Lung (tissue), 11 donors: ENCODE measurements at regions not wholly inside any gene's neighbourhood (a gene's known extent, or its start where the extent isn't known, plus 50 kb on each side); places are given as distances from the start of the nearest gene placed in this dataset.

ENCODE experiments used
- ATAC-seq: fragments of 200-7000 bp; cut with Tn5 transposase; one replicate; pipeline ENCODE4 v1.9.1; 2020; ENCODE audit warnings: moderate number of reproducible peaks; ENCODE audit not compliant: insufficient read depth, low FRiP score
- DNase-seq, 3 donors: peaks; one replicate each; pipeline ENCODE4 v3.0.0-alpha.2; 2013 to 2017
- H3K27ac ChIP-seq, 2 donors: one replicate each; pipeline ENCODE4 v1.5.1; 2013; ENCODE audit warnings: mild to moderate bottlenecking in 2 of 2, moderate library complexity in 2 of 2, control low read depth in 1 of 2, inconsistent platforms in 1 of 2, low read depth in 1 of 2, low read length in 1 of 2
- H3K27me3 ChIP-seq, 3 donors: one replicate each; pipeline ENCODE4 v1.5.1; 2013; ENCODE audit warnings: low read length in 2 of 3; ENCODE audit not compliant: control insufficient read depth in 3 of 3, insufficient read depth in 3 of 3
- H3K36me3 ChIP-seq, 4 donors: one replicate each; pipeline ENCODE4 v1.5.1; 2013; ENCODE audit warnings: low read length in 4 of 4, mild to moderate bottlenecking in 1 of 4, moderate library complexity in 1 of 4; ENCODE audit not compliant: control insufficient read depth in 4 of 4, insufficient read depth in 4 of 4
- H3K4me1 ChIP-seq, 5 donors: one replicate each; pipeline ENCODE4 v1.5.1; 2013; ENCODE audit warnings: low read length in 5 of 5, mild to moderate bottlenecking in 2 of 5, moderate library complexity in 1 of 5; ENCODE audit not compliant: control insufficient read depth in 5 of 5, insufficient read depth in 5 of 5
- H3K4me3 ChIP-seq: one replicate; pipeline ENCODE4 v1.5.1; 2013; ENCODE audit warnings: mild to moderate bottlenecking, control low read depth, moderate library complexity
- H3K9ac ChIP-seq, 2 donors: one replicate each; pipeline ENCODE4 v1.5.1; 2013; ENCODE audit warnings: low read length in 2 of 2, control low read depth in 1 of 2; ENCODE audit not compliant: insufficient read depth in 1 of 2
- H3K9me3 ChIP-seq, 4 donors: one replicate each; pipeline ENCODE4 v1.5.1; 2013; ENCODE audit warnings: low read length in 3 of 4, mild to moderate bottlenecking in 1 of 4, moderate library complexity in 1 of 4; ENCODE audit not compliant: control insufficient read depth in 4 of 4, insufficient read depth in 3 of 4
- CTCF ChIP-seq: IDR thresholded peaks from 2 replicates; pipeline ENCODE4 v1.5.1; 2012; ENCODE audit warnings: mild to moderate bottlenecking; ENCODE audit errors: control extremely low read depth, extremely low read depth
- WGBS, 2 donors: extraction: QIAGEN DNeasy Blood & Tissue Kit; methylation state at CpG; one replicate each; pipeline ENCODE4 v1.1.7; 2013; 5-methylcytosine and 5-hydroxymethylcytosine counted together
- donor health status: control.
- donor health status: control.
- donor health status: Bipolar disorder and iron deficiency.
- donor health status: healthy.
- donor health status: DM: yes; HTN: yes; CAD: no.

- no peak overlapping the region for H3K27ac ChIP-seq
- no peaks in the 10 kb centered on the region for H3K4me1 ChIP-seq
- no peak for TF ChIP-seq CTCF
- 70 to 79% methylated on average over 3 to 5 of the region's 5 CpGs for WGBS, 2 donors
- no peaks in the 10 kb centered on the region for H3K27me3 ChIP-seq
- ATAC-seq (no peak), DNase-seq (no peak)
- no peak overlapping the region for H3K4me3 ChIP-seq
- no peaks in the 10 kb centered on the region for H3K36me3 ChIP-seq
- peaks cover 0 to 2% (median 0%) of the 10 kb centered on the region in 4 donors for H3K9me3 ChIP-seq
- H3K9ac ChIP-seq = no peak overlapping the region
Measured at GRCh38 chr10:4691776-4692175, 134.2 kb upstream of the AKR1E2 start.

DNA sequence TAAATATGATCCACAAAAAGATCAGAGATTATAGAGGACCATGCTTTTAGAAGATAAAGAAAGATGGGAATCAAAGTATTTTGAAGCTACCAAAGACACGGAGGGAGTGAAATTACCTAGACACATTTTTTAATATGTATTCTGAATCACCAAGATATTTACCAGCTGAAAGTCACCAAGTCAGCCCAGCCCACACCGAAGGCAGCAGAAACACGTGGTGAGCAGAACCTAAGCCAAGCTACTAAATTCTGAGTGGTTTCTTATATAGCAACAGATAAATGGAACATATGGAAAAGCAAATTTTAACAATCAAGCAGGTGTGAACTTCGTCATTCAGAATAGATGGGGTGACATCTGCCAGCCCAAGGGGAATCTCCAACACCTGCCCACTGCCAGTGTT is 134.7 kb upstream of the AKR1E2 start:
- Histone ChIP-seq H3K4me1 (no peaks in the 10 kb centered on the region), H3K9me3 (peaks cover 0 to 2% (median 0%) of the 10 kb centered on the region in 4 donors), H3K9ac (no peak overlapping the region), H3K4me3 (no peak overlapping the region), H3K27ac (no peak overlapping the region), H3K27me3 (no peaks in the 10 kb centered on the region), H3K36me3 (no peaks in the 10 kb centered on the region)
- WGBS, 2 donors = 84 to 91% methylated on average over 4 of the region's 4 CpGs
- no peak for ATAC-seq
- no peak for TF ChIP-seq CTCF
- DNase-seq = no peak

DNA sequence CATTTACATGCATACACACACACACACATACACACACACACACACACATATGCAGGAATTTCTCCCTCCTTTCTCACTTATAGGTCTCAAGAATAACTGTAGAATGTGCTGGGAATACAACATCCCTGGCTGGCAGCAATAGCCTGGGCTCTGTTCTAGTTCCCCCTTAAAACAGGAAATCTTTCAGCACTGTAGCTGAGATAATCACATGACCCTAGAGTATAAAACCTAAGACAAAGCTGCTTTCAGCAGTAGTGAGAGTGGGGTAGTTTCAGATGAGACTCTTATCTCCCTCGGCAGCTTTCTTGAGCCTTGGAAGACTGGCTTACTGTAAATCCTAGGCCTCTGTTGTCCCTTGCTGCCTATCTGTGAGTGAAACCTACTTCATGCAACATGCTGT is 137.4 kb upstream of the AKR1E2 start:
- no peaks in the 10 kb centered on the region for H3K27me3 ChIP-seq
- no peak for TF ChIP-seq CTCF
- no peak overlapping the region for H3K9ac ChIP-seq
- no peaks in the 10 kb centered on the region for H3K36me3 ChIP-seq
- peaks cover 0 to 2% (median 0%) of the 10 kb centered on the region in 4 donors for H3K9me3 ChIP-seq
- ATAC-seq (no peak), DNase-seq (peak in 1 of 3 donors; percentile 23)
- no peak overlapping the region for H3K4me3 ChIP-seq
- peaks cover 0 to 6% (median 0%) of the 10 kb centered on the region in 5 donors for H3K4me1 ChIP-seq
- WGBS, 2 donors = 27 to 61% methylated on average over 1 of the region's 1 CpG
- H3K27ac ChIP-seq = no peak overlapping the region

DNA sequence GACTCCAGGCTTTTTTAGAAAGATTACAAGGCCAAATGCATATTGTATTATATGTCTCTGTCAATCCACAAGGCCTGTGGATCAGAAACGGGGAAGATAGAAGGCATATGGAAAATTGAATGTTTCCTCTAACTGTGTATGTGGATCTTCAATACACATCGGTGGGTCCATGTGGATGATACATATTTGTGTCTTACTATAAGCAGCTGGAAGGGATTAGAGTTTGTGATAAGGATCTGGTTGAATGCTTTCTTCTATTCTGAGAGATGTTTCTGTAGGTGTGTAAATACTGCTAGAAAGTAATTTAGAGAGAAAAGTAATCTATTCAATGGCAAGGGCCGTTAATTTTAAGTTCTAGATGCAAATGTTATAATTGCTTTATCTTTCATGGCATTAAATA is 137.8 kb upstream of the AKR1E2 start:
- no peak for ATAC-seq
- Histone ChIP-seq H3K9me3 (peaks cover 0 to 2% (median 0%) of the 10 kb centered on the region in 4 donors), H3K4me3 (no peak overlapping the region), H3K9ac (no peak overlapping the region), H3K4me1 (peaks cover 0 to 6% (median 0%) of the 10 kb centered on the region in 5 donors), H3K27me3 (no peaks in the 10 kb centered on the region), H3K36me3 (no peaks in the 10 kb centered on the region), H3K27ac (no peak overlapping the region)
- no peak for DNase-seq
- no peak for TF ChIP-seq CTCF
- WGBS, 2 donors = 72 to 79% methylated on average over 3 of the region's 3 CpGs
